GM18520 (cell line): ENCODE measurements at regions not wholly inside any gene's neighbourhood (a gene's known extent, or its start where the extent isn't known, plus 50 kb on each side); places are given as distances from the start of the nearest gene placed in this dataset.

Source experiments
- ATAC-seq: cut with Tn5 transposase; IDR thresholded peaks from one replicate; pipeline ENCODE4 v1.9.1; 2021; ENCODE audit not compliant: unreplicated experiment

- ATAC-seq: no peak
Observed at GRCh38 chr15:46766021-46766420, 951.3 kb upstream of the SEMA6D start.

- no peak for ATAC-seq
Observed at GRCh38 chr15:46768287-46768686, 949.0 kb upstream of the SEMA6D start.

- ATAC-seq: no peak
Observed at GRCh38 chr15:46773016-46773415, 944.3 kb upstream of the SEMA6D start.

- ATAC-seq: no peak
Observed at GRCh38 chr15:46778876-46779275, 938.4 kb upstream of the SEMA6D start.

DNA sequence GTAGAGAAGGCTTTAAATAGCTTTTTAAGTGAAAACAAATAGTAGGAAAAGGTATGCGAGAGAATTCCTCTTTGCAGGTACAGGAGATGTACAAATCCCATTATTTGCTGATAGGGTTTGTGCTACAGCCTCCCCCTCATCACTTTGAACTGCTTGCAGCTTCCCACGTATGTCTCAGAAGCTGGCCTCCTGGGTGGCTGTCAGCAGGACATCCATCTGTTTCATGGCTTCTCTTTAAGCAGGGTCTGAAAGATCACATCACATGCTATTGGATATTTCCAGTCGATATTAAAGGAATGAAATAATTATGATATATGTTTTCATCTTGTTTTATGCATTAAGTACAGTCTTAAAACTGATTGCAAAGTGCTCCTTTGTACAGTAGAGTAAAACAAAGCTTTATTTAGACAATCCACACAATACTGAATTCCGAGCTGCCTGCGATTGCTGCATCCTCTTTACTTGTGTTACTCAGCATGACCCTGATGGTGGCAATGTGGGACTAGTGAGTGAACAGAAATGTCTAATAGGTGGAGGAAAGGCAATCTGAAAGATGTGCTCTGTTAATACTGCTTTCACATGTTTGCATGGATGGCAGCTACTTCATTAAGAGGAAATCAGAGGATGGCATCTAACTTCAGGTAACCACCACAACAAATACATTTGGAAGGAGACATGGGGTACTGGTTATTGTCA, 930.6 kb upstream of the SEMA6D start:
- no peak for ATAC-seq

DNA sequence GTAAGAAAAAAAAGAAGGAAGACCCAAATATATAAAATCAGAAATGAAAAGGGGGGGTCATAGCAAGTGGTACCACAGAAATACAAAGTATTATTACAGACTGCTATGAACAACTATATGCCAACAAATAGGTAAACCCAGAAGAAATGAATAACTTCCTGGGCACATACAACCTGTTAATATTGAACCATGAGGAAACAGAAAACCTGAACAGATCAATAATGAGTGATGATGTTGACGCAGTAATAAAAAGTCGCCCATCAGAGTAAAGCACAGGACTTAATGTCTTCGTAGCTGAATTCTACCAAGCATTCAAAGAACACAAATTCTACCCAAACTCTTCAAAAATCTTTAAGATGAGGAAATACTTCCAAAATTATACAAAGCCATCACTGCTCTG, 921.6 kb upstream of the SEMA6D start:
- ATAC-seq: no peak

- ATAC-seq: no peak
Observed at GRCh38 chr15:46808834-46809233, 908.5 kb upstream of the SEMA6D start.

DNA sequence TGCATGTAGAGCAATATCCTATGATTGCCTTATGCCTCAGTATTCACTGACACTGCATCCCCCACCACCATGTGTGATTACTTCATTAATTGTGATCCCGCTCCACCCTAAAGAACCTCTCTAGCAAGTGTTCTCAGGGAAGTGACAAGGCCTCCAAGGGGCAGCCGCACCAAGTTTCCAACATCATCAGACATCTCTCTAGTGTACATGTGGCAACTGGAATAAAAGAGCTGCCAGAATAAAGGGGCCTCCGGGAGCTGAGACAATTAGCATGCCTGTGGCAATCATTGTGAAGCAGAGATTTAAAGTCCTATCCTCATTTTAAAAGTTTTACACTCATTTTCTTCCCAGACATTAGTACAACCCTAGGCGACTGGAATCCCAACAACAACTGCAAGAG, 902.1 kb upstream of the SEMA6D start:
- no peak for ATAC-seq

- ATAC-seq: no peak
Observed at GRCh38 chr15:46815765-46816164, 901.5 kb upstream of the SEMA6D start.

DNA sequence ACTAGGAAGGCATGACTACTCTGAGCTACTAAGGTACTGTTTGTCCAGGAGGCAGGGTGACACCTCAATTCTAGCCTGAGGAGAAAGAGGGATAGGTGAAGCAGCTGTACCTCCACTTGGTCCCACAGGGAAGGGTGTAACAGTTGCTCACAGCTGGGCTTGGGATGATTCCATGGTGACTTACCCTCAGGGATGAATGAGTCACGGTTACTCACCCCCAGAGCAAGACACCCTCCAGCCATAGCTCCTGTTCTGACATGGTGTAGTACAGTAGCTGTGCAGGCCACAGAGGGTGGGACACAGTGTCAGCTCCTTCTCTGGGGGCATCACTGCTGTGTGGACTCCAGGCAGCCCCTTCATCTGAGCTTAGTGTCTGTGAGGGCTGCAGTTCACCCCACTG, 868.6 kb upstream of the SEMA6D start:
- ATAC-seq: no peak

- ATAC-seq: no peak
Observed at GRCh38 chr15:46853600-46853999, 863.7 kb upstream of the SEMA6D start.

DNA sequence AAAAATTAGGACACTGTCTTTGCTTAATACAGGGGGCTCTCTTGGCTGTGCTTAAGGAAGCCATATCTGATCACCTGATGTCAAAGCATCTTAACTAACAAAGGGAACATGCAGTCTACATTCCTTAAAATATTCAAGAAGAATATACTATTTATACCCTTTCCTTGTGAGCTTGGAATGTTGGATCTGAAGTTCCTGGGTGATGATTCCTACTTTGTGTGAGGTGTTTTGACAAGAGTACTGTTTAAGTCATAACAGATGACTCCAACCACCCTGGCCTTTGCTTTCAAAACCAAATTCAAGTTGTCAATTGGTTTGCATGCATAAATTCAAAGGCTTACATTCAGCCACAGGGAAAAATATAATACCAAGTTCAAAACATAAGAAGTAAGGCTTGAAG, 862.7 kb upstream of the SEMA6D start:
- ATAC-seq: no peak

GRCh38 chr15:46855388-46855787, 861.9 kb upstream of the SEMA6D start:
- no peak for ATAC-seq

DNA sequence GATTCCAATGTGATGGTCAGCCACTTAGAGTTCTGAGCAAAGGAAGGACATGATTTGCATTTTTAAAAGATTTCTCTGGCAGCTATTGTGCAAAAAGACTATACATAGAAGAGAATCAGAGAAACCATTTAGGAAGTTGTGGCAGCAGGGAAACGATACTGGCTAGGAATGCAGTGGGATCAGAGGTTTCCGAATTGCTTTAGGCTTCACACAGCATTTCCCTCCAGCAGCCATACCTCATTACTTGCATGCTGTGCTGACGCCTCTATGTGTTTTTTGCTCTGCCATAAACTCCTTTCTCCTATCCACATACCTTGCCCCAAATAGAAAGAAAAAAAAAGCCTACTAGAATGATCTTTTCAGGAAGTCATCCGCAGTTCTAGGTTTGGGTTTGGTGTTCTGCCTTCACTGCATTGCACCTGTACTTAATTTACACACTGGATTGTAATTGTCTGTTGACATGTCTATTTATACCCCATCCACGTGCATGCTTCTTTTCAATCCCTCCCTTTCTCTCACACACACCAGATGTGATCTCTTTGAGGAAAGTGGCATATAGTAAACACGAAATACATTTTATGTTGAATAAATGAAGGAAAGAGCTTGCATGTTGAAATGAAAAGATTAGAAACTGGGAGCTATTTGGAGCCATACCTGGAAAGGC, 860.3 kb upstream of the SEMA6D start:
- no peak for ATAC-seq

DNA sequence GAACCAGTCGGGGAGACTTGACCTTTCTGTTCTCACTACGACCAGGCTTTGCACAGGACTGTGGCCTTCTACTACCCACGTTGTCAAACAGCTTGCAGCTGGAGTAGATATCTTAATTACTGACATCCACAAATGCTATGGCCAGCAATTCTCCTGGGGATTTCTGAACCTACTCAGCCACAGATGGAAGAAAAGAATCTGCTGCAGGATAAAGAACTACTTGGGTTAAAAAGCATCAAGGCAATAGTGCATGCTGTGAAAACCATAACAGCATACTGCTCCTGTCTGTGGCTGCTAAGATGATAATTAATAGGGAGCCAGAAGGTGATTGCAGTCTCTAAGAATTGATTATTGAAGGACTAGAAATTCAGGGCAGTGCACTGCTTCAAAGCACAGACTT, 859.2 kb upstream of the SEMA6D start:
- ATAC-seq: no peak

- ATAC-seq: no peak
Observed at GRCh38 chr15:46861796-46862195, 855.5 kb upstream of the SEMA6D start.

DNA sequence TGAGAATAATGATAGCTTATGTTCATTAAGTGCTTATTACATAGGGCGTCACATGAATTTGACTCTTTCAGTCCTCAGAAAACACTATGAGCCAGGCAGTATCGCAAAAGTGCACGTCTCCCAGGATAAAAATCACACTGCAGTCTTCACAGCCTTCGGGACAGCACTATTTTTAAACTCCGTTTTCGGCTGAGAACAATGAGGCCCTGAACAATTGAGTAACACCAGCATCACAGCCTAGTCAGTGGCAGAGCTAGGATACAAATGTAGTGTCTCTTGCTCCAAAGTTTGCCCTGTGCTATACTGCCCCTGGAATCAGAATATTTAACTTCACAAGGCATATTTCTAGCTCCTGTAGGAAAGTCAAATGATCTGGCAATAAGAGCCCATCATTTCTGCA, 852.1 kb upstream of the SEMA6D start:
- ATAC-seq: no peak

DNA sequence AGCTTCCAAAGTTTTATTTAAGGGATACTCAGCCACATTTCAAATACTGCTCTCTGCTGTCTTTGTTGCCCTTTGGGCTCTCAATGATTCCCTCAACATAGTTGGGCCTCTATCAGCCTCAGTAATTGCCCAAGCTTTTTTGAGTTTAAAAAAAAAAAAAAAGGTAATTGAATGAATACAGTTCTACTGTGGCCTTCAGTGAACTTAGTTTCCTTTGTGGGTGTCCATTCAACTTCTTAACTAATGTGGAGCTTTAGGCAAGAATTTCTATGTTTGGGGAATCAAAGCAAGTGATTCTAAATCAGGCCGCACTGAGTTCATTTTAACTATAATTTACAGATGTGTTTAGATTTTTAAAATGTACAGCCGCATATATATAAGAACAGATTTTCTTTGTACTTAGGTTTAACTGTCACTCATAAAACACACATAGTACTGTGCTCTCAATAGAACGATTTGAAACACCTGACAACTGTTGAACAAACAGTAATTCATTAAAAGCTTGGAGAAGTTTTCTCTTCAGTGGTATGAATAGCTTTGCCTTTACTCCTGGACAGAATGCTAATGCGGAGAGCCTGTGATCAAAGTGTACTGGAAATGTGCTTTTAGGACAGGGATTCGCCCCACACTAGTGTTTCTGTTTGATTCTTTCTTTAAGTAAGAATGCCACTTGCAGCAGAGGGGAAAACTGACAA, 844.9 kb upstream of the SEMA6D start:
- ATAC-seq: no peak

GRCh38 chr15:46872981-46873330, 844.3 kb upstream of the SEMA6D start:
- no peak for ATAC-seq

DNA sequence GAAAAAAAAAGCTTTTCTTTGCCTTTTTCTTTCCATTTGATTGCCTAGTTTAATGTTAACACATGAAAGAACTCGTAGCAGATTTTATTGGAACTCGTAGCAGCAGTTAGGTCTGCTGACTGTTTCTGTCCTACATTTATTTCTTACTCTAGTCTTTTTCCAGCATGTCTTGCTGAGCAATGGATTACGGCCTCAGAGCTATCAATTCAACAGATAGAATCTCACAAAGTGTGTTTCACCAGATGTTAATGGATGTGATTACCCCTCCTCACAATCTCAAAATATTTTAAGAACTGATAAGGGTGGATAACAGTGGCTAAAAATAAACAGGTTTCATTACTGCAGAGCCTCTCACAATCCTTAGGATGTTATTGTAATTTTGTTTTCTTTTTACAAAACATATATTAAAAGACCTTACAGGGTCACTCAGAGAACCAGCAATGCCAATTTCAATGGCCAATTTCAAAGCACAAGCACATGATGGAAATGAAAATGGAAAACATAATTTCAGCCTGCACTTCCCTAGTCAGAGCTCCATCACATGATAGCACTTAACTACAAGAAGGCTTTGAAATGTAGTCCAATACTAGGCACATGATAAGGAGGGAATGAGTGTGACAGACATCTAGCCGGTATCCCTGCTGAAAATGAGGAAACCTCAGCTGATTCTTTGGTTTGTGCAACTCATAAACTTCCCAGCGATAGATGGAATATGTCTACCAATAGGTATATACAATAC, 838.1 kb upstream of the SEMA6D start:
- no peak for ATAC-seq

DNA sequence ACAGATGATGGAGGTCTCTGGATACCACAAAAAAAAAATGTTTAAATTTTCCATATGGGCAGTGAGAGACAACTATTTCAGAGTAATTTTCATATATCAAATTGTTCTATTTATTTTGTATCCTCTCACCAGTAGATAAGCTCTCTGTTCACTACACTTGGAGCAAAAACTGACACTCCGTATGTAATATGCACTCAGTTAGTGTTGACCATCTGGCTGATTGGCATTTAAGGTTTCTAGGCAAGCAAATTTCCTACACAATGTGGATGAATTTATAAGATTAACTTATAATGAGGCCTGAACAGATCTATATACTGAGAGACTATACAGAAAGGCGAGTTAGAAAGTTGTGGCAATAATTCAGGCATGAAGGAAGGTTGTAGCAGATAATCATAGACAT, 836.5 kb upstream of the SEMA6D start:
- no peak for ATAC-seq
